ENCODE measurements at regions not wholly inside any gene's neighbourhood (a gene's known extent, or its start where the extent isn't known, plus 50 kb on each side); places are given as distances from the start of the nearest gene placed in this dataset.
"Not testable (repeated sequence)": the region's sequence is repeated elsewhere in the genome, so short reads cannot be mapped to it uniquely, and the experiment has no call there.

DNA sequence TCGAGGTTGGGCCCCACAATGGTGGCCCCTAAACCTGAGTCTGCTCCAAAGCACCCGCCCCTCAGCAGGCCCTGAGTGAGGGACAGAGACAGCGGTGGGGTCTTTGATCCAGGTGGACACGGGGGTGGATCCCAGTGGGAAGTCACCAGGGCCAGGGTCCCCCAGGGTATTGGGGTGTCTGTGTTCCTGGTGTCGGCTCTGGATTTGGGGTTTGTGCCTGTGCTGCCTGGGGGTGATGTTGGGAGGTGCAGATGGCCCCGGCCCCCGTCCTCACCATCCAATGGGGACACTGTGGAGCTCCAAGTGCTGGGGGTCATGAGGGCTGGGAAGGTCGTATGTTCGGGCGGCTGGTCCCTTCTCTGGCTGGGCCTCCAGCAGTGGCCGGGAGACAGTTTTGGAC lies 354.2 kb downstream of the TMEM121 start:
- Histone ChIP-seq H3K9me3 (no peaks in the 10 kb centered on the region), H3K4me1 (no peaks in the 10 kb centered on the region), H3K4me2 (no peak overlapping the region), H3K4me3 (no peak overlapping the region), H3K27ac (no peak overlapping the region)
- no peak for FAIRE-seq
- ChIA-PET CTCF (no interaction called here), POLR2A (no interaction called here)
- ATAC-seq: no peak
- no peak for DNase-seq (ENCODE audit: low read depth in 1 of 2, low spot score in 1 of 2)
- no peak for TF ChIP-seq RAD21 (conservative IDR thresholded peaks at IDR 0.05 in 1 of 2, IDR thresholded peaks at IDR 0.05 in 1 of 2)
- no peak for TF ChIP-seq FOSL2 (IDR thresholded peaks at IDR 0.05)
- TF ChIP-seq FOSL2 (CRISPR knock-in tag; IDR thresholded peaks at IDR 0.05): no peak
- TF ChIP-seq TP53 (CRISPR knock-in tag; IDR thresholded peaks at IDR 0.05): no peak
- TF ChIP-seq, protein P1, sequence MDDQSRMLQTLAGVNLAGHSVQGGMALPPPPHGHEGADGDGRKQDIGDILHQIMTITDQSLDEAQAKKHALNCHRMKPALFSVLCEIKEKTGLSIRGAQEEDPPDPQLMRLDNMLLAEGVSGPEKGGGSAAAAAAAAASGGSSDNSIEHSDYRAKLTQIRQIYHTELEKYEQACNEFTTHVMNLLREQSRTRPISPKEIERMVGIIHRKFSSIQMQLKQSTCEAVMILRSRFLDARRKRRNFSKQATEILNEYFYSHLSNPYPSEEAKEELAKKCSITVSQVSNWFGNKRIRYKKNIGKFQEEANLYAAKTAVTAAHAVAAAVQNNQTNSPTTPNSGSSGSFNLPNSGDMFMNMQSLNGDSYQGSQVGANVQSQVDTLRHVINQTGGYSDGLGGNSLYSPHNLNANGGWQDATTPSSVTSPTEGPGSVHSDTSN (IDR thresholded peaks at IDR 0.05): no peak
- no peak for TF ChIP-seq HEYL (CRISPR knock-in tag; IDR thresholded peaks at IDR 0.05)
- TF ChIP-seq SMC3 (IDR thresholded peaks at IDR 0.05): no peak
- no peak for TF ChIP-seq EHF (CRISPR knock-in tag; IDR thresholded peaks at IDR 0.05)
- no peak for TF ChIP-seq TFCP2L1 (CRISPR knock-in tag; IDR thresholded peaks at IDR 0.05)
- no peak for TF ChIP-seq FOXS1 (CRISPR knock-in tag; IDR thresholded peaks at IDR 0.05)
- TF ChIP-seq ZSCAN20 (CRISPR knock-in tag; IDR thresholded peaks at IDR 0.05): no peak
- no peak for TF ChIP-seq NFE2L2 (conservative IDR thresholded peaks at IDR 0.05; ENCODE audit: low read length)
- TF ChIP-seq, protein P2, sequence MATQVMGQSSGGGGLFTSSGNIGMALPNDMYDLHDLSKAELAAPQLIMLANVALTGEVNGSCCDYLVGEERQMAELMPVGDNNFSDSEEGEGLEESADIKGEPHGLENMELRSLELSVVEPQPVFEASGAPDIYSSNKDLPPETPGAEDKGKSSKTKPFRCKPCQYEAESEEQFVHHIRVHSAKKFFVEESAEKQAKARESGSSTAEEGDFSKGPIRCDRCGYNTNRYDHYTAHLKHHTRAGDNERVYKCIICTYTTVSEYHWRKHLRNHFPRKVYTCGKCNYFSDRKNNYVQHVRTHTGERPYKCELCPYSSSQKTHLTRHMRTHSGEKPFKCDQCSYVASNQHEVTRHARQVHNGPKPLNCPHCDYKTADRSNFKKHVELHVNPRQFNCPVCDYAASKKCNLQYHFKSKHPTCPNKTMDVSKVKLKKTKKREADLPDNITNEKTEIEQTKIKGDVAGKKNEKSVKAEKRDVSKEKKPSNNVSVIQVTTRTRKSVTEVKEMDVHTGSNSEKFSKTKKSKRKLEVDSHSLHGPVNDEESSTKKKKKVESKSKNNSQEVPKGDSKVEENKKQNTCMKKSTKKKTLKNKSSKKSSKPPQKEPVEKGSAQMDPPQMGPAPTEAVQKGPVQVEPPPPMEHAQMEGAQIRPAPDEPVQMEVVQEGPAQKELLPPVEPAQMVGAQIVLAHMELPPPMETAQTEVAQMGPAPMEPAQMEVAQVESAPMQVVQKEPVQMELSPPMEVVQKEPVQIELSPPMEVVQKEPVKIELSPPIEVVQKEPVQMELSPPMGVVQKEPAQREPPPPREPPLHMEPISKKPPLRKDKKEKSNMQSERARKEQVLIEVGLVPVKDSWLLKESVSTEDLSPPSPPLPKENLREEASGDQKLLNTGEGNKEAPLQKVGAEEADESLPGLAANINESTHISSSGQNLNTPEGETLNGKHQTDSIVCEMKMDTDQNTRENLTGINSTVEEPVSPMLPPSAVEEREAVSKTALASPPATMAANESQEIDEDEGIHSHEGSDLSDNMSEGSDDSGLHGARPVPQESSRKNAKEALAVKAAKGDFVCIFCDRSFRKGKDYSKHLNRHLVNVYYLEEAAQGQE (IDR thresholded peaks at IDR 0.05): no peak
- TF ChIP-seq, protein P3, sequence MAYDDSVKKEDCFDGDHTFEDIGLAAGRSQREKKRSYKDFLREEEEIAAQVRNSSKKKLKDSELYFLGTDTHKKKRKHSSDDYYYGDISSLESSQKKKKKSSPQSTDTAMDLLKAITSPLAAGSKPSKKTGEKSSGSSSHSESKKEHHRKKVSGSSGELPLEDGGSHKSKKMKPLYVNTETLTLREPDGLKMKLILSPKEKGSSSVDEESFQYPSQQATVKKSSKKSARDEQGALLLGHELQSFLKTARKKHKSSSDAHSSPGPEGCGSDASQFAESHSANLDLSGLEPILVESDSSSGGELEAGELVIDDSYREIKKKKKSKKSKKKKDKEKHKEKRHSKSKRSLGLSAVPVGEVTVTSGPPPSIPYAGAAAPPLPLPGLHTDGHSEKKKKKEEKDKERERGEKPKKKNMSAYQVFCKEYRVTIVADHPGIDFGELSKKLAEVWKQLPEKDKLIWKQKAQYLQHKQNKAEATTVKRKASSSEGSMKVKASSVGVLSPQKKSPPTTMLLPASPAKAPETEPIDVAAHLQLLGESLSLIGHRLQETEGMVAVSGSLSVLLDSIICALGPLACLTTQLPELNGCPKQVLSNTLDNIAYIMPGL (CRISPR knock-in tag; IDR thresholded peaks at IDR 0.05; ENCODE audit: borderline replicate concordance): no peak
- WGBS (ENCODE audit: missing lambda C conversion rate): 0% methylated on average over 4 of the region's 11 CpGs

DNA sequence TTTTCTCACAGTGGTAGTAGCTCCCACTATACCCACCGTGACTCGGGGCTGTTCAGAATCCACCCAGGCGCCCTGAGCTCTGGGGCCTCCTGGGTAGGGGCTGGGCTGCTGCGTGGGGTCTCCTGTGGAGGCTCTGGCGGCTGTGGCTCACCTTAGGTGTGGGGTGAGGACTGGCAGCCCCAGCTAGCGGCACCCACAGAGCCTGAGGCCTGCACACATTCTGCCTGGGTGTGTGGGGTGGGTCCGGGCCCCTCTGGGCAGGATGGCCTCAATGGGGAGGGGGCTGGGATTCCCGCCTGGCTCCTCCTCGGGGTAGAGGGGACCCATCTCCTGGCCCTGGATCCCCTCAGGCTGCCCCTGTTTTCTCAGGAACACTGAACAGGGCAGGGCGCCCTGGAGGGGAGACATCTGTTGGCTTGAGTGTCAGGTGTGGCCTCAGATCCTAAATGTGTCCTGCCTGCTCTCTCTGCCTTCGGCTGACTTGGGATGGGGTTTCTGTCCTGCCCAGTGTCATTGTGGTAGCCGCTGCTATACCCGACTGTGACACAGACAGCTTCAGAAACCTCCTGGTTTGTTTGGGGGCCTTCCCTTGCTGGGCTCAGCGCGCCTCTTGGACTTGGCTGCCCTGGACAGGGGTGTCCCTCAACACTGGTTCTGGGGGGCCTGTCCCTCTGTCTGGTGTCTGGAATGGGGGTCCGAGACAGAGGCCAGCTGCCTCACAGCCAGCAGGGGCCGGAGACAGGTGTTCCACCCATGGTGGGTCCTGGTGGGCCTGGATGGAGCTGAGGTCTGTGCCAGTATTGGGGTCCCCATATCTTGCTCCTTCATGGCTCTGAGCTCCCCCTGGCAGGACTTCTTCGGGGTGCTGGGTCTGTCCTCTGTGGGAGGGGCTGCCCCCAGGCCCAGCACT lies 354.9 kb downstream of the TMEM121 start:
- ChIA-PET POLR2A (no interaction called here), CTCF (no interaction called here)
- H3K4me2 ChIP-seq: no peak overlapping the region
- no peak overlapping the region for H3K27ac ChIP-seq
- TF ChIP-seq TP53 (CRISPR knock-in tag; IDR thresholded peaks at IDR 0.05) (no peak), HDAC2 (IDR thresholded peaks at IDR 0.05) (no peak), HOXB5 (CRISPR knock-in tag; IDR thresholded peaks at IDR 0.05) (no peak), SREBF2 (IDR thresholded peaks at IDR 0.05) (no peak), EP300 (IDR thresholded peaks at IDR 0.05) (no peak), EHMT2 (IDR thresholded peaks at IDR 0.05; ENCODE audit: low read depth) (no peak), HEYL (CRISPR knock-in tag; IDR thresholded peaks at IDR 0.05) (no peak), PHF8 (IDR thresholded peaks at IDR 0.05; ENCODE audit: borderline replicate concordance, low read depth) (no peak)
- TF ChIP-seq, protein P4, sequence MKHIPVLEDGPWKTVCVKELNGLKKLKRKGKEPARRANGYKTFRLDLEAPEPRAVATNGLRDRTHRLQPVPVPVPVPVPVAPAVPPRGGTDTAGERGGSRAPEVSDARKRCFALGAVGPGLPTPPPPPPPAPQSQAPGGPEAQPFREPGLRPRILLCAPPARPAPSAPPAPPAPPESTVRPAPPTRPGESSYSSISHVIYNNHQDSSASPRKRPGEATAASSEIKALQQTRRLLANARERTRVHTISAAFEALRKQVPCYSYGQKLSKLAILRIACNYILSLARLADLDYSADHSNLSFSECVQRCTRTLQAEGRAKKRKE (CRISPR knock-in tag; IDR thresholded peaks at IDR 0.05; ENCODE audit: low read depth): no peak
- H3K9me3 ChIP-seq: no peaks in the 10 kb centered on the region
- whole genome bisulfite sequencing (ENCODE audit: missing lambda C conversion rate): 21% methylated on average over 10 of the region's 18 CpGs
- no peaks in the 10 kb centered on the region for H3K4me1 ChIP-seq
- DNase-seq (ENCODE audit: low read depth in 1 of 2, low spot score in 1 of 2) (no peak), ATAC-seq (no peak), FAIRE-seq (no peak)
- no peak overlapping the region for H3K4me3 ChIP-seq

DNA sequence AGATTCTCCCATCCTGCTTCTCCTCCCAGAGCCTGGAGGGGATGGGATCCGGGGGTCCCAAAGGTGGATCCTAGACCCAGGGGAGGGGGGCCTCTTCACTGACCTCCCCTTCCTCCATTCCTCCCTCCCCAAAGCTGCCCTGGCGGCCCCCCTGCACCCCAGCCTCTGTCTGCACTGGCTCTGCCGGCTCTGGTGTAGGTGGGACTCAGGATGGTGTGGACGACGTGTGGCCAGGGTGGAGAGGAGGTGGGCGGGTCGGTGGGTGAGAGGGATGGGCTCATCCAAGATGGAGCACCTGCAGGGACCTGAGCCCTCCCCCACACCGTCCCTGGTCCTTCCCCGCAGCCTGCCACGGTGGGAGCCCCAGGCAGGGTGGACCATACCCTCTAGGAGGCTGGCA lies 355.6 kb downstream of the TMEM121 start:
- H3K27ac ChIP-seq; H3K4me1 ChIP-seq; H3K4me3 ChIP-seq; DNase-seq (ENCODE audit: low read depth in 1 of 2, low spot score in 1 of 2); POLR2A ChIA-PET; H3K4me2 ChIP-seq; FAIRE-seq; CTCF ChIA-PET; H3K9me3 ChIP-seq: not testable (repeated sequence)
- 4% methylated on average over 4 of the region's 10 CpGs for whole genome bisulfite sequencing (ENCODE audit: missing lambda C conversion rate)
- peak in 1 of 2 experiments; percentile 16; a peak in 1 of 6 replicates for ATAC-seq
